CD4-positive, alpha-beta T cell (primary cell): ENCODE measurements at regions not wholly inside any gene's neighbourhood (a gene's known extent, or its start where the extent isn't known, plus 50 kb on each side); places are given as distances from the start of the nearest gene placed in this dataset.

Experiments used
- ATAC-seq: fragments of 200-7000 bp; cut with Tn5 transposase; one replicate; pipeline ENCODE4 v1.10.0; 2022; ENCODE audit warnings: mild to moderate bottlenecking; ENCODE audit not compliant: poor library complexity
- CTCF ChIA-PET: fragments of 350-600 bp; sonication (Branson Sonifier 250); formaldehyde crosslinking; loops from one replicate; lab custom pipeline; 2021; ENCODE audit warnings: antibody characterized with exemption, inconsistent platforms; lab: Charles Lee
- POLR2A ChIA-PET: fragments of 350-600 bp; sonication (Branson Sonifier 250); formaldehyde crosslinking; loops from one replicate; lab custom pipeline; 2021; ENCODE audit warnings: antibody characterized with exemption, inconsistent platforms; lab: Charles Lee
- DNase-seq, 14 experiments: peaks; one replicate each; pipeline ENCODE4 v3.0.0-alpha.2; 2013 to 2020; ENCODE audit warnings: mixed read lengths in 2 of 14
- H3K27ac ChIP-seq, 2 donors: one replicate each; pipeline versions ENCODE4 v1.5.1 to v1.7.0; 2013; ENCODE audit warnings: low read length in 2 of 2, low read depth in 1 of 2, mild to moderate bottlenecking in 1 of 2
- H3K27me3 ChIP-seq, 2 experiments: 1 replicate in 1 of 2; 2 replicates in 1 of 2; pipeline versions ENCODE4 v1.6.1 to v1.7.0; 2013; ENCODE audit warnings: low read length in 2 of 2, control low read depth in 1 of 2, mild to moderate bottlenecking in 1 of 2, moderate library complexity in 1 of 2; ENCODE audit not compliant: insufficient read depth in 2 of 2, control insufficient read depth in 1 of 2
- H3K36me3 ChIP-seq: one replicate; pipeline ENCODE4 v1.6.1; 2013; ENCODE audit warnings: low read length, control low read depth; ENCODE audit not compliant: insufficient read depth
- H3K4me1 ChIP-seq: one replicate; pipeline ENCODE4 v1.6.1; 2013; ENCODE audit warnings: low read length, control low read depth; ENCODE audit not compliant: insufficient read depth
- H3K4me3 ChIP-seq: one replicate; pipeline ENCODE4 v1.5.1; 2013; ENCODE audit warnings: mild to moderate bottlenecking, low read length, moderate library complexity
- H3K9me3 ChIP-seq, 2 experiments: 1 replicate in 1 of 2; 2 replicates in 1 of 2; pipeline versions ENCODE4 v1.6.1 to v1.7.0; 2013; ENCODE audit warnings: low read length in 2 of 2, mild to moderate bottlenecking in 2 of 2, control low read depth in 1 of 2, moderate library complexity in 1 of 2; ENCODE audit not compliant: control insufficient read depth in 1 of 2, insufficient read depth in 1 of 2
- H3K27ac Mint-ChIP-seq: one replicate; pipeline ENCODE4 v1.8.0; 2020; ENCODE audit warnings: mixed read lengths
- H3K27me3 Mint-ChIP-seq: one replicate; pipeline ENCODE4 v1.8.0; 2021; ENCODE audit warnings: mixed read lengths
- H3K36me3 Mint-ChIP-seq: one replicate; pipeline ENCODE4 v1.8.0; 2021; ENCODE audit warnings: low read depth, mixed read lengths
- H3K4me1 Mint-ChIP-seq: one replicate; pipeline ENCODE4 v1.8.0; 2021; ENCODE audit warnings: low read depth, mixed read lengths
- H3K4me3 Mint-ChIP-seq: one replicate; pipeline ENCODE4 v1.8.0; 2020; ENCODE audit warnings: mild to moderate bottlenecking, mixed read lengths
- H3K9me3 Mint-ChIP-seq: one replicate; pipeline ENCODE4 v1.8.0; 2020; ENCODE audit warnings: mixed read lengths
- intact Hi-C, 2 experiments: fragments of 100-400 bp; cut with DNase I in 1 of 2; cut with micrococcal nuclease in 1 of 2; formaldehyde crosslinking; loops; one replicate each; pipeline versions ENCODE4 v1.15.1 to v1.9.0; 2023 to 2025; cut with DNase I, micrococcal nuclease
- TF ChIP-seq, protein P1 (sequence below): fragments of 200-600 bp; IDR thresholded peaks from one replicate; pipeline ENCODE4 v1.8.0; 2022; ENCODE audit warnings: antibody characterized with exemption, mild to moderate bottlenecking

- no peaks in the 10 kb centered on the region for H3K4me1 ChIP-seq
- H3K27ac ChIP-seq = no peak overlapping the region
- DNase-seq = peak in 10 of 14 experiments; percentile 2 to 72 (median 23)
- H3K36me3 ChIP-seq = no peaks in the 10 kb centered on the region
- POLR2A ChIA-PET = no interaction called here
- intact Hi-C loops = loop anchor here in 1 of 2 experiments (1.0 kb wide), 1 partner anchor 42 kb away; no protein-coding TSS in a partner anchor
- CTCF ChIA-PET = interaction anchor here (1.2 to 1.5 kb wide), 2 partner anchors 33 to 42 kb away, joined by 3 to 4 read pairs; no protein-coding TSS in a partner anchor
- ATAC-seq = peak; percentile 44
- H3K27me3 ChIP-seq = peaks cover 2 to 12% of the 10 kb centered on the region in 2 experiments
- TF ChIP-seq, protein P1, sequence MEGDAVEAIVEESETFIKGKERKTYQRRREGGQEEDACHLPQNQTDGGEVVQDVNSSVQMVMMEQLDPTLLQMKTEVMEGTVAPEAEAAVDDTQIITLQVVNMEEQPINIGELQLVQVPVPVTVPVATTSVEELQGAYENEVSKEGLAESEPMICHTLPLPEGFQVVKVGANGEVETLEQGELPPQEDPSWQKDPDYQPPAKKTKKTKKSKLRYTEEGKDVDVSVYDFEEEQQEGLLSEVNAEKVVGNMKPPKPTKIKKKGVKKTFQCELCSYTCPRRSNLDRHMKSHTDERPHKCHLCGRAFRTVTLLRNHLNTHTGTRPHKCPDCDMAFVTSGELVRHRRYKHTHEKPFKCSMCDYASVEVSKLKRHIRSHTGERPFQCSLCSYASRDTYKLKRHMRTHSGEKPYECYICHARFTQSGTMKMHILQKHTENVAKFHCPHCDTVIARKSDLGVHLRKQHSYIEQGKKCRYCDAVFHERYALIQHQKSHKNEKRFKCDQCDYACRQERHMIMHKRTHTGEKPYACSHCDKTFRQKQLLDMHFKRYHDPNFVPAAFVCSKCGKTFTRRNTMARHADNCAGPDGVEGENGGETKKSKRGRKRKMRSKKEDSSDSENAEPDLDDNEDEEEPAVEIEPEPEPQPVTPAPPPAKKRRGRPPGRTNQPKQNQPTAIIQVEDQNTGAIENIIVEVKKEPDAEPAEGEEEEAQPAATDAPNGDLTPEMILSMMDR = peak; percentile 66
- Mint-ChIP-seq H3K9me3 (no peaks in the 10 kb centered on the region), H3K36me3 (no peaks in the 10 kb centered on the region), H3K4me1 (no peaks in the 10 kb centered on the region), H3K4me3 (no peak overlapping the region), H3K27me3 (peaks cover 56% of the 10 kb centered on the region), H3K27ac (no peak overlapping the region)
- H3K9me3 ChIP-seq = no peaks in the 10 kb centered on the region
- no peak overlapping the region for H3K4me3 ChIP-seq
These were observed 58.7 kb upstream of the PABPC3 start for GRCh38 chr13:25037057-25037813.

DNA sequence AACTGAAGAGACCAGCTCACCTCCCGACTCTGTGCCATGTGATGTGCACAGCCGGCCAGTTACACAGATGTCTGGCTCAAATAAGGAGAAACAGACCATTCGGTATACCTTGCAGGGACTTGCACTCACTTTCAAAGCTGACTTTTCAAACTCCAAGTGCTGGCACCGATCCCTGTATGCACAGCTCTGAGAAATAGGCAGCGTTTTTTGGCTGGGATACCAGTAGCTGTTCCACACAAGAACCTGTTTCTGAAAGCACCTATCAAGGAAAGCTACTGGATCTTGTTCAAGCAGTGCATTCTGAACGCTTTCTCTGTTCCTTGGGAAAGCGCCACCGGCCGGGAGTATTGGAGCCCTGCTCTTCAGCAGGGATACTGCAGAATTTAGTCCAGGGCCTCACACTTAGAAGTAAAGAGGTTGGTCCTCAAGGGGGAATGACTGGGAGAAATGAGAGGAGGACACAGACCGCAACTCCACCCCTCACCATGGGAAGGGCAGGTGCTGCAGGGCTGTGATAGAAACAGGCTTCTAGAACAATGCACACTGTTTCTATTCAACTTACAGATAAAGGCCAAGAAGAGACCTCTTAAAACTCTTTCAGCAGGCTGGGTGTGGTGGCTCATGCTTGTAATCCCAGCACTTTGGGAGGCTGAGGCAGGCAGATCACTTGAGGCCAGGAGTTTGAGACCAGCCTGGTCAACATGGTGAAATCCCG is 53.6 kb upstream of the PABPC3 start:
- no peaks in the 10 kb centered on the region for H3K4me1 Mint-ChIP-seq
- intact Hi-C loops = no loop called here
- Histone ChIP-seq H3K27me3 (peaks cover 20 to 37% of the 10 kb centered on the region in 2 experiments), H3K36me3 (no peaks in the 10 kb centered on the region), H3K4me1 (peaks cover 6% of the 10 kb centered on the region), H3K27ac (no peak overlapping the region), H3K4me3 (no peak overlapping the region), H3K9me3 (peaks cover 0 to 6% of the 10 kb centered on the region in 2 experiments)
- POLR2A ChIA-PET = no interaction called here
- H3K4me3 Mint-ChIP-seq = no peak overlapping the region
- ATAC-seq = no peak
- DNase-seq = no peak
- no peak overlapping the region for H3K27ac Mint-ChIP-seq
- H3K9me3 Mint-ChIP-seq = no peaks in the 10 kb centered on the region
- H3K36me3 Mint-ChIP-seq = no peaks in the 10 kb centered on the region
- CTCF ChIA-PET = no interaction called here
- H3K27me3 Mint-ChIP-seq = peaks cover 82% of the 10 kb centered on the region
- TF ChIP-seq, protein P1 = no peak

DNA sequence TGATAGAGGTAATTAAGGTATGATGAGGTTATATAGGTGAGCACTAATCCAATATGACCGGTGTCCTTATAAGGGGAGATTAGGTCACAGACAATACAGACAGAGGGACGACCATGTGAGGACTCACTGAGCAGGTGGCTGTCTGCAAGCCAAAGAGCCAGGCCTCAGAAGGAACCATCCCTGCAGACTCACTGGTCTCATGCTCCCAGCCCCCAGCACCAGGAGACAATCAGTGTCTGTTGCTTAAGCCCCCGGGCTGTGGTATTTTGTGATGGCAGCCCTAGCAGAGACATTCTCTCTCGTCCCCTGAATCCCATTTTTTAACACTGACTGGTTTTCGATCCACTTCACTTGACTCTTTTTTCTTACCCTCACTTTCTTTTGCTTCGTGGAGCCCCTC is 51.9 kb upstream of the PABPC3 start:
- Histone ChIP-seq H3K27ac (no peak overlapping the region), H3K9me3 (peaks cover 0 to 10% of the 10 kb centered on the region in 2 experiments), H3K4me3 (no peak overlapping the region), H3K27me3 (peaks cover 28 to 54% of the 10 kb centered on the region in 2 experiments), H3K4me1 (peaks cover 6% of the 10 kb centered on the region), H3K36me3 (no peaks in the 10 kb centered on the region)
- ATAC-seq (no peak), DNase-seq (no peak)
- Mint-ChIP-seq H3K27ac (no peak overlapping the region), H3K4me1 (no peaks in the 10 kb centered on the region), H3K36me3 (no peaks in the 10 kb centered on the region), H3K4me3 (no peak overlapping the region), H3K27me3 (peaks cover 85% of the 10 kb centered on the region), H3K9me3 (no peaks in the 10 kb centered on the region)
- TF ChIP-seq, protein P1 = no peak
- ChIA-PET POLR2A (no interaction called here), CTCF (no interaction called here)
- intact Hi-C loops = no loop called here
